HEK293 (cell line): ENCODE measurements at regions not wholly inside any gene's neighbourhood (a gene's known extent, or its start where the extent isn't known, plus 50 kb on each side); places are given as distances from the start of the nearest gene placed in this dataset.

Experiments
- CTCF ChIA-PET: fragments of 350-600 bp; formaldehyde crosslinking; extraction: SDS; loops from one replicate; lab custom pipeline; 2021; ENCODE audit warnings: antibody characterized with exemption; lab: Yijun Ruan, JAX
- POLR2A ChIA-PET: fragments of 300-600 bp; formaldehyde crosslinking; extraction: SDS; loops from one replicate; lab custom pipeline; 2020; ENCODE audit warnings: antibody characterized with exemption, inconsistent platforms; lab: Yijun Ruan, JAX
- H3K27ac ChIP-seq: fragments of 200-500 bp; sonication (Bioruptor generic); 2 replicates; pipeline ENCODE4 v1.5.1; 2014; ENCODE audit warnings: low read depth, low read length, control low read depth, inconsistent platforms; ENCODE audit errors: extremely low read depth
- H3K36me3 ChIP-seq, 2 experiments: fragments of 200-500 bp in 1 of 2; sonication (Bioruptor generic) in 1 of 2; 1 replicate in 1 of 2; 2 replicates in 1 of 2; pipeline ENCODE4 v1.5.1; 2014 to 2017; ENCODE audit warnings: inconsistent platforms in 2 of 2, low read length in 2 of 2; ENCODE audit not compliant: control insufficient read depth in 2 of 2, insufficient read depth in 1 of 2
- H3K4me1 ChIP-seq: fragments of 200-500 bp; sonication (Bioruptor generic); 2 replicates; pipeline ENCODE4 v1.5.1; 2014; ENCODE audit warnings: mild to moderate bottlenecking, low read length, inconsistent platforms; ENCODE audit not compliant: control insufficient read depth, insufficient read depth
- H3K4me3 ChIP-seq: 2 replicates; pipeline ENCODE4 v1.5.1; 2011; ENCODE audit warnings: low read depth, mild to moderate bottlenecking, control low read depth, low read length, moderate library complexity
- H3K9me3 ChIP-seq: fragments of 200-500 bp; sonication (Bioruptor generic); 2 replicates; pipeline ENCODE4 v1.5.1; 2014; ENCODE audit warnings: low read depth, low read length, inconsistent platforms; ENCODE audit not compliant: control insufficient read depth, insufficient read depth
- HOXC10 ChIP-seq: sonication (generic); formaldehyde crosslinking; IDR thresholded peaks from 2 replicates; pipeline ENCODE4 v1.8.1; 2023; ENCODE audit warnings: mild to moderate bottlenecking, missing genetic modification reagents
- KLF10 ChIP-seq: fragments of 450-650 bp; IDR thresholded peaks from 2 replicates; pipeline ENCODE4 v1.5.1; 2018; ENCODE audit warnings: missing biosample characterization, mild to moderate bottlenecking, missing genetic modification characterization
- MZF1 ChIP-seq: fragments of 450-650 bp; formaldehyde crosslinking; IDR thresholded peaks from 2 replicates; pipeline ENCODE4 v1.5.1; 2017; ENCODE audit warnings: missing biosample characterization, missing genetic modification characterization, borderline replicate concordance
- OSR2 ChIP-seq: fragments of 450-650 bp; formaldehyde crosslinking; IDR thresholded peaks from 2 replicates; pipeline ENCODE4 v1.5.1; 2016; ENCODE audit warnings: missing biosample characterization, missing genetic modification characterization
- SP3 ChIP-seq: fragments of 450-650 bp; formaldehyde crosslinking; IDR thresholded peaks from 2 replicates; pipeline ENCODE4 v1.5.1; 2016; ENCODE audit warnings: missing biosample characterization, missing genetic modification characterization
- ZNF174 ChIP-seq: fragments of 450-650 bp; formaldehyde crosslinking; IDR thresholded peaks from 2 replicates; pipeline ENCODE4 v1.5.0; 2017; ENCODE audit warnings: missing biosample characterization, mild to moderate bottlenecking, missing genetic modification characterization
- ZNF394 ChIP-seq: fragments of 450-650 bp; formaldehyde crosslinking; IDR thresholded peaks from 2 replicates; pipeline ENCODE4 v1.5.1; 2016; ENCODE audit warnings: missing biosample characterization, missing genetic modification characterization, mild to moderate bottlenecking, moderate library complexity, borderline replicate concordance
- ZNF423 ChIP-seq: fragments of 450-650 bp; formaldehyde crosslinking; IDR thresholded peaks from 2 replicates; pipeline ENCODE4 v1.5.1; 2016; ENCODE audit warnings: missing biosample characterization, missing genetic modification characterization
- ZNF433 ChIP-seq: fragments of 450-650 bp; formaldehyde crosslinking; IDR thresholded peaks from 2 replicates; pipeline ENCODE4 v1.5.1; 2016; ENCODE audit warnings: missing biosample characterization, missing genetic modification characterization, low read depth
- ZNF558 ChIP-seq: fragments of 450-650 bp; formaldehyde crosslinking; IDR thresholded peaks from 2 replicates; pipeline ENCODE4 v1.5.1; 2016; ENCODE audit warnings: missing biosample characterization, missing genetic modification characterization
- ZNF623 ChIP-seq: fragments of 450-650 bp; formaldehyde crosslinking; IDR thresholded peaks from 2 replicates; pipeline ENCODE4 v1.5.1; 2016; ENCODE audit warnings: missing biosample characterization, missing genetic modification characterization
- ZNF626 ChIP-seq: fragments of 450-650 bp; sonication (Bioruptor Pico); formaldehyde crosslinking; IDR thresholded peaks from 2 replicates; pipeline ENCODE4 v1.5.1; 2018; ENCODE audit warnings: missing biosample characterization, missing genetic modification characterization, inconsistent platforms
- ZNF664 ChIP-seq: fragments of 450-650 bp; formaldehyde crosslinking; IDR thresholded peaks from 2 replicates; pipeline ENCODE4 v1.5.1; 2016; ENCODE audit warnings: missing biosample characterization, missing genetic modification characterization
- ZNF670 ChIP-seq: fragments of 450-650 bp; formaldehyde crosslinking; IDR thresholded peaks from 2 replicates; pipeline ENCODE4 v1.5.1; 2016; ENCODE audit warnings: missing biosample characterization, missing genetic modification characterization, low read depth
- ZNF677 ChIP-seq: fragments of 450-650 bp; IDR thresholded peaks from 2 replicates; pipeline ENCODE4 v1.5.0; 2018; ENCODE audit warnings: missing biosample characterization, mild to moderate bottlenecking, missing genetic modification characterization, moderate library complexity
- ZNF768 ChIP-seq: fragments of 450-650 bp; formaldehyde crosslinking; IDR thresholded peaks from 2 replicates; pipeline ENCODE4 v1.5.1; 2018; ENCODE audit warnings: missing biosample characterization, mild to moderate bottlenecking, missing genetic modification characterization
- TF ChIP-seq, protein P1 (sequence below): fragments of 450-650 bp; formaldehyde crosslinking; IDR thresholded peaks from 2 replicates; pipeline ENCODE4 v1.5.1; 2016; ENCODE audit warnings: missing biosample characterization, missing genetic modification characterization
- TF ChIP-seq, protein P2 (sequence below): fragments of 450-650 bp; formaldehyde crosslinking; conservative IDR thresholded peaks from 2 replicates; pipeline ENCODE4 v1.5.1; 2016; ENCODE audit warnings: low read depth, missing biosample characterization, missing genetic modification characterization
- TF ChIP-seq, protein P3 (sequence below): fragments of 450-650 bp; formaldehyde crosslinking; IDR thresholded peaks from 2 replicates; pipeline ENCODE4 v1.5.1; 2016; ENCODE audit warnings: missing biosample characterization, missing genetic modification characterization
- TF ChIP-seq, protein P4 (sequence below): fragments of 450-650 bp; formaldehyde crosslinking; IDR thresholded peaks from 2 replicates; pipeline ENCODE4 v1.5.1; 2016; ENCODE audit warnings: missing biosample characterization, missing genetic modification characterization
- TF ChIP-seq, protein P5 (sequence below): fragments of 450-650 bp; formaldehyde crosslinking; IDR thresholded peaks from 2 replicates; pipeline ENCODE4 v1.5.1; 2016; ENCODE audit warnings: missing biosample characterization, missing genetic modification characterization
- TF ChIP-seq, protein P6 (sequence below): fragments of 450-650 bp; formaldehyde crosslinking; IDR thresholded peaks from 2 replicates; pipeline ENCODE4; 2016; ENCODE audit warnings: missing biosample characterization, missing genetic modification characterization

DNA sequence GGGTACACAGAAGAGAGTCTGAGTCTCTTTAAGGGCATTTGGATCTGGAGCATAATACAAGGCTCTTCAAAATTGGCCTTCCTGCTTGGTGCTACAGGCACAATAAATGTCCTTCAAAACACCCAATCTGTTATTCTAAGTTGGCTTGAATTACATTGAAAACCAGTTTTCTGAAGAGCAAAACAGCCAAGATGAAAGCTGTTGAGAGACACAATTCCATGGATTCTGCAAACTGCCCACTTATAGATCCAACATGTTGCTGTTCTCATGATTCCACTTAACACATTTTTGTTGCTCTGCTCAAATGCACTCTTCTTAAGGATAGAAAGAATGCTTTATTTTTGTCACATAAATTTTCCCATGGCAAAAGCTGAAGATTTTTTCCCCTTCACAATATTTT, 525.9 kb upstream of the CDH8 start:
- POLR2A ChIA-PET: no interaction called here
- no peak for TF ChIP-seq ZNF423
- TF ChIP-seq ZNF768 (tag by site-specific recombination): no peak
- TF ChIP-seq, protein P1, sequence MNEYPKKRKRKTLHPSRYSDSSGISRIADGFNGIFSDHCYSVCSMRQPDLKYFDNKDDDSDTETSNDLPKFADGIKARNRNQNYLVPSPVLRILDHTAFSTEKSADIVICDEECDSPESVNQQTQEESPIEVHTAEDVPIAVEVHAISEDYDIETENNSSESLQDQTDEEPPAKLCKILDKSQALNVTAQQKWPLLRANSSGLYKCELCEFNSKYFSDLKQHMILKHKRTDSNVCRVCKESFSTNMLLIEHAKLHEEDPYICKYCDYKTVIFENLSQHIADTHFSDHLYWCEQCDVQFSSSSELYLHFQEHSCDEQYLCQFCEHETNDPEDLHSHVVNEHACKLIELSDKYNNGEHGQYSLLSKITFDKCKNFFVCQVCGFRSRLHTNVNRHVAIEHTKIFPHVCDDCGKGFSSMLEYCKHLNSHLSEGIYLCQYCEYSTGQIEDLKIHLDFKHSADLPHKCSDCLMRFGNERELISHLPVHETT (tag by site-specific recombination): no peak
- TF ChIP-seq OSR2 (tag by site-specific recombination): no peak
- no peak for TF ChIP-seq ZNF664
- TF ChIP-seq, protein P2, sequence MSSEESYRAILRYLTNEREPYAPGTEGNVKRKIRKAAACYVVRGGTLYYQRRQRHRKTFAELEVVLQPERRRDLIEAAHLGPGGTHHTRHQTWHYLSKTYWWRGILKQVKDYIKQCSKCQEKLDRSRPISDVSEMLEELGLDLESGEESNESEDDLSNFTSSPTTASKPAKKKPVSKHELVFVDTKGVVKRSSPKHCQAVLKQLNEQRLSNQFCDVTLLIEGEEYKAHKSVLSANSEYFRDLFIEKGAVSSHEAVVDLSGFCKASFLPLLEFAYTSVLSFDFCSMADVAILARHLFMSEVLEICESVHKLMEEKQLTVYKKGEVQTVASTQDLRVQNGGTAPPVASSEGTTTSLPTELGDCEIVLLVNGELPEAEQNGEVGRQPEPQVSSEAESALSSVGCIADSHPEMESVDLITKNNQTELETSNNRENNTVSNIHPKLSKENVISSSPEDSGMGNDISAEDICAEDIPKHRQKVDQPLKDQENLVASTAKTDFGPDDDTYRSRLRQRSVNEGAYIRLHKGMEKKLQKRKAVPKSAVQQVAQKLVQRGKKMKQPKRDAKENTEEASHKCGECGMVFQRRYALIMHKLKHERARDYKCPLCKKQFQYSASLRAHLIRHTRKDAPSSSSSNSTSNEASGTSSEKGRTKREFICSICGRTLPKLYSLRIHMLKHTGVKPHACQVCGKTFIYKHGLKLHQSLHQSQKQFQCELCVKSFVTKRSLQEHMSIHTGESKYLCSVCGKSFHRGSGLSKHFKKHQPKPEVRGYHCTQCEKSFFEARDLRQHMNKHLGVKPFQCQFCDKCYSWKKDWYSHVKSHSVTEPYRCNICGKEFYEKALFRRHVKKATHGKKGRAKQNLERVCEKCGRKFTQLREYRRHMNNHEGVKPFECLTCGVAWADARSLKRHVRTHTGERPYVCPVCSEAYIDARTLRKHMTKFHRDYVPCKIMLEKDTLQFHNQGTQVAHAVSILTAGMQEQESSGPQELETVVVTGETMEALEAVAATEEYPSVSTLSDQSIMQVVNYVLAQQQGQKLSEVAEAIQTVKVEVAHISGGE: no peak
- TF ChIP-seq ZNF623 (tag by site-specific recombination): no peak
- TF ChIP-seq ZNF394: no peak
- TF ChIP-seq ZNF433: no peak
- TF ChIP-seq ZNF677 (tag by site-specific recombination): no peak
- TF ChIP-seq, protein P3, sequence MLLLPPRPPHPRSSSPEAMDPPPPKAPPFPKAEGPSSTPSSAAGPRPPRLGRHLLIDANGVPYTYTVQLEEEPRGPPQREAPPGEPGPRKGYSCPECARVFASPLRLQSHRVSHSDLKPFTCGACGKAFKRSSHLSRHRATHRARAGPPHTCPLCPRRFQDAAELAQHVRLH (tag by site-specific recombination): no peak
- no peak for TF ChIP-seq ZNF670
- no peak for TF ChIP-seq KLF10 (tag by site-specific recombination)
- no peak for TF ChIP-seq ZNF626 (tag by site-specific recombination)
- no peak for TF ChIP-seq HOXC10 (CRISPR knock-in tag)
- TF ChIP-seq, protein P4, sequence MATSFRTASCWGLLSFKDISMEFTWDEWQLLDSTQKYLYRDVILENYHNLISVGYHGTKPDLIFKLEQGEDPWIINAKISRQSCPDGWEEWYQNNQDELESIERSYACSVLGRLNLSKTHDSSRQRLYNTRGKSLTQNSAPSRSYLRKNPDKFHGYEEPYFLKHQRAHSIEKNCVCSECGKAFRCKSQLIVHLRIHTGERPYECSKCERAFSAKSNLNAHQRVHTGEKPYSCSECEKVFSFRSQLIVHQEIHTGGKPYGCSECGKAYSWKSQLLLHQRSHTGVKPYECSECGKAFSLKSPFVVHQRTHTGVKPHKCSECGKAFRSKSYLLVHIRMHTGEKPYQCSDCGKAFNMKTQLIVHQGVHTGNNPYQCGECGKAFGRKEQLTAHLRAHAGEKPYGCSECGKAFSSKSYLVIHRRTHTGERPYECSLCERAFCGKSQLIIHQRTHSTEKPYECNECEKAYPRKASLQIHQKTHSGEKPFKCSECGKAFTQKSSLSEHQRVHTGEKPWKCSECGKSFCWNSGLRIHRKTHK (tag by site-specific recombination): no peak
- TF ChIP-seq, all 188 proteins: peak for 0
- no peaks in the 10 kb centered on the region for H3K36me3 ChIP-seq
- CTCF ChIA-PET: interaction anchor here (0.7 kb wide), 1 partner anchor 42 kb away, joined by 3 read pairs; no protein-coding TSS in a partner anchor
- no peak overlapping the region for H3K27ac ChIP-seq
- H3K4me3 ChIP-seq: no peak overlapping the region
- H3K4me1 ChIP-seq: no peaks in the 10 kb centered on the region
- no peaks in the 10 kb centered on the region for H3K9me3 ChIP-seq

DNA sequence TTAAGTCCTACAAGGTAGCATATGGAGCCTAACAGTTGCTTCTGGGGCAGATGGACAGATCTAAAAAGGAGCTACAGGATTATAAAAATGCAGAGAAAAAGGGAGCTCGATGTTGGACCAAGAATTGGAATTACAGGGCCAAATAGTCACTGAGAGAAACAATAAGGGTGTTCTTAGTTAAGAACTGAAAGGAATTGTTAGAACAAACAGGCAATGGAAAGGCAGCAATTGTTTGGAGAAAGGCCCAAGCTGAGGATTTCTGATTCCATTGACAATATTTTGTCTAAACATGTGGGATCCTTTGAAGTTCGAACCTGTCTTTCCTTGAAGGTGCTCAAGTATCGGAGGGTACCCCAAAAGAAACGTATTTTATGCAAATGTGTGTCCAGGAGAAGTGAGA, 513.6 kb upstream of the CDH8 start:
- Histone ChIP-seq H3K4me1 (no peaks in the 10 kb centered on the region), H3K27ac (no peak overlapping the region), H3K4me3 (no peak overlapping the region), H3K9me3 (no peaks in the 10 kb centered on the region), H3K36me3 (no peaks in the 10 kb centered on the region)
- TF ChIP-seq ZNF558 (tag by site-specific recombination) (no peak), MZF1 (tag by site-specific recombination) (no peak), SP3 (tag by site-specific recombination) (no peak), ZNF677 (tag by site-specific recombination) (no peak), ZNF174 (tag by site-specific recombination) (no peak)
- TF ChIP-seq, protein P5, sequence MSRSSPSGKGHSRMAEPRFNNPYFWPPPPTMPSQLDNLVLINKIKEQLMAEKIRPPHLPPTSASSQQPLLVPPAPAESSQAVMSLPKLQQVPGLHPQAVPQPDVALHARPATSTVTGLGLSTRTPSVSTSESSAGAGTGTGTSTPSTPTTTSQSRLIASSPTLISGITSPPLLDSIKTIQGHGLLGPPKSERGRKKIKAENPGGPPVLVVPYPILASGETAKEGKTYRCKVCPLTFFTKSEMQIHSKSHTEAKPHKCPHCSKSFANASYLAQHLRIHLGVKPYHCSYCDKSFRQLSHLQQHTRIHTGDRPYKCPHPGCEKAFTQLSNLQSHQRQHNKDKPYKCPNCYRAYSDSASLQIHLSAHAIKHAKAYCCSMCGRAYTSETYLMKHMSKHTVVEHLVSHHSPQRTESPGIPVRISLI: no peak
- TF ChIP-seq, protein P6, sequence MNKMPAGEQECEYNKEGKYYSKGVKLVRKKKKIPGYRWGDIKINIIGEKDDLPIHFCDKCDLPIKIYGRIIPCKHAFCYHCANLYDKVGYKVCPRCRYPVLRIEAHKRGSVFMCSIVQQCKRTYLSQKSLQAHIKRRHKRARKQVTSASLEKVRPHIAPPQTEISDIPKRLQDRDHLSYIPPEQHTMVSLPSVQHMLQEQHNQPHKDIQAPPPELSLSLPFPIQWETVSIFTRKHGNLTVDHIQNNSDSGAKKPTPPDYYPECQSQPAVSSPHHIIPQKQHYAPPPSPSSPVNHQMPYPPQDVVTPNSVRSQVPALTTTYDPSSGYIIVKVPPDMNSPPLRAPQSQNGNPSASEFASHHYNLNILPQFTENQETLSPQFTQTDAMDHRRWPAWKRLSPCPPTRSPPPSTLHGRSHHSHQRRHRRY (tag by site-specific recombination): no peak
- ChIA-PET POLR2A (no interaction called here), CTCF (no interaction called here)
